Aorta (tissue), 5 donors: ENCODE measurements at regions not wholly inside any gene's neighbourhood (a gene's known extent, or its start where the extent isn't known, plus 50 kb on each side); places are given as distances from the start of the nearest gene placed in this dataset.

Experiments
- ATAC-seq: fragments of 200-7000 bp; cut with Tn5 transposase; one replicate; pipeline ENCODE4 v1.9.1; 2022; ENCODE audit warnings: moderate library complexity; ENCODE audit not compliant: low FRiP score
- DNase-seq, 2 donors: peaks; one replicate each; pipeline ENCODE4 v3.0.0-alpha.2; 2020
- H3K27ac ChIP-seq, 2 donors: one replicate each; pipeline ENCODE4 v1.5.1; 2013; ENCODE audit warnings: low read length in 2 of 2, mild to moderate bottlenecking in 2 of 2, moderate library complexity in 2 of 2, control low read depth in 1 of 2, inconsistent platforms in 1 of 2, low read depth in 1 of 2
- H3K27me3 ChIP-seq, 2 donors: one replicate each; pipeline ENCODE4 v1.6.1; 2013; ENCODE audit warnings: control low read depth in 1 of 2, low read length in 1 of 2, mild to moderate bottlenecking in 1 of 2, moderate library complexity in 1 of 2; ENCODE audit not compliant: insufficient read depth in 2 of 2, control insufficient read depth in 1 of 2
- H3K36me3 ChIP-seq, 2 donors: one replicate each; pipeline ENCODE4 v1.6.1; 2013; ENCODE audit warnings: control low read depth in 1 of 2, low read length in 1 of 2, mild to moderate bottlenecking in 1 of 2; ENCODE audit not compliant: insufficient read depth in 2 of 2, control insufficient read depth in 1 of 2
- H3K4me1 ChIP-seq, 2 donors: one replicate each; pipeline ENCODE4 v1.6.1; 2013; ENCODE audit warnings: low read length in 2 of 2, control low read depth in 1 of 2, mild to moderate bottlenecking in 1 of 2, moderate library complexity in 1 of 2; ENCODE audit not compliant: insufficient read depth in 2 of 2, control insufficient read depth in 1 of 2
- H3K4me3 ChIP-seq, 2 donors: one replicate each; pipeline ENCODE4 v1.5.1; 2013; ENCODE audit warnings: low read length in 2 of 2, control low read depth in 1 of 2, mild to moderate bottlenecking in 1 of 2
- H3K9me3 ChIP-seq: one replicate; pipeline ENCODE4 v1.6.1; 2013; ENCODE audit warnings: mild to moderate bottlenecking, low read length; ENCODE audit not compliant: control insufficient read depth
- WGBS, 2 donors: extraction: QIAGEN DNeasy Blood & Tissue Kit; methylation state at CpG; one replicate each; pipeline ENCODE4 v1.1.7; 2013; 5-methylcytosine and 5-hydroxymethylcytosine counted together
- intact Hi-C, 2 donors: fragments of 100-400 bp; cut with DNase I; formaldehyde crosslinking; loops; one replicate each; pipeline versions ENCODE4 v1.14.2 to v1.15.0; 2022
- donor health status: healthy with polysubstance abuse.
- donor health status: Bipolar disorder and iron deficiency.
- donor health status: DM: no; HTN: no; CAD: no.
- donor health status: DM: no; HTN: no; CAD: no.
- donor health status: DM: yes; HTN: yes; CAD: no.

- Histone ChIP-seq H3K4me1 (no peaks in the 10 kb centered on the region), H3K4me3 (no peak overlapping the region), H3K9me3 (no peaks in the 10 kb centered on the region), H3K27me3 (no peaks in the 10 kb centered on the region), H3K27ac (no peak overlapping the region), H3K36me3 (no peaks in the 10 kb centered on the region)
- DNase-seq (no peak), ATAC-seq (no peak)
- intact Hi-C loops = loop anchor here in 1 of 2 donors (10.0 kb wide), 1 partner anchor 63 kb away; the partner anchor contains the start of gene DAPK1
- WGBS, 2 donors = 73 to 86% methylated on average over 3 of the region's 3 CpGs
These were observed 65.8 kb upstream of the DAPK1 start for GRCh38 chr9:87431837-87432236.

GRCh38 chr9:87433853-87434252, 63.8 kb upstream of the DAPK1 start:
- Histone ChIP-seq H3K27me3 (no peaks in the 10 kb centered on the region), H3K27ac (no peak overlapping the region), H3K36me3 (no peaks in the 10 kb centered on the region), H3K4me3 (no peak overlapping the region), H3K4me1 (no peaks in the 10 kb centered on the region), H3K9me3 (no peaks in the 10 kb centered on the region)
- intact Hi-C loops = loop anchor here in 1 of 2 donors (10.0 kb wide), 1 partner anchor 61 kb away; the partner anchor contains the start of gene DAPK1
- DNase-seq (no peak), ATAC-seq (no peak)
- WGBS, 2 donors = 84 to 98% methylated on average over 1 of the region's 1 CpG

- Histone ChIP-seq H3K27me3 (no peaks in the 10 kb centered on the region), H3K4me1 (no peaks in the 10 kb centered on the region), H3K36me3 (no peaks in the 10 kb centered on the region), H3K9me3 (no peaks in the 10 kb centered on the region), H3K27ac (no peak overlapping the region), H3K4me3 (no peak overlapping the region)
- 94 to 95% methylated on average over 4 of the region's 4 CpGs for WGBS, 2 donors
- intact Hi-C loops = loop anchor here in 1 of 2 donors (10.0 kb wide), 1 partner anchor 60 kb away; the partner anchor contains the start of gene DAPK1
- ATAC-seq (no peak), DNase-seq (no peak)
These were observed 63.3 kb upstream of the DAPK1 start for GRCh38 chr9:87434366-87434765.

- no peaks in the 10 kb centered on the region for H3K9me3 ChIP-seq
- no peaks in the 10 kb centered on the region for H3K27me3 ChIP-seq
- 84 to 85% methylated on average over 6 of the region's 6 CpGs for WGBS, 2 donors
- no peak overlapping the region for H3K27ac ChIP-seq
- intact Hi-C loops = loop anchor here in 1 of 2 donors (10.0 kb wide), 1 partner anchor 59 kb away; the partner anchor contains the start of gene DAPK1
- H3K36me3 ChIP-seq = no peaks in the 10 kb centered on the region
- no peak overlapping the region for H3K4me3 ChIP-seq
- ATAC-seq (no peak), DNase-seq (no peak)
- H3K4me1 ChIP-seq = no peaks in the 10 kb centered on the region
These were observed 62.3 kb upstream of the DAPK1 start for GRCh38 chr9:87435189-87435880.

- Histone ChIP-seq H3K27me3 (no peaks in the 10 kb centered on the region), H3K4me1 (no peaks in the 10 kb centered on the region), H3K4me3 (no peak overlapping the region), H3K9me3 (no peaks in the 10 kb centered on the region), H3K36me3 (no peaks in the 10 kb centered on the region), H3K27ac (no peak overlapping the region)
- ATAC-seq (no peak), DNase-seq (no peak)
- WGBS, 2 donors = 77 to 78% methylated on average over 3 of the region's 3 CpGs
- intact Hi-C loops = loop anchor here in 1 of 2 donors (10.0 kb wide), 1 partner anchor 58 kb away; the partner anchor contains the start of gene DAPK1
These were observed 61.0 kb upstream of the DAPK1 start for GRCh38 chr9:87436716-87437115.

- no peak for DNase-seq
- H3K4me1 ChIP-seq = no peaks in the 10 kb centered on the region
- WGBS, 2 donors = 88 to 90% methylated on average over 8 of the region's 8 CpGs
- ATAC-seq = no peak
- no peaks in the 10 kb centered on the region for H3K9me3 ChIP-seq
- H3K4me3 ChIP-seq = no peak overlapping the region
- no peaks in the 10 kb centered on the region for H3K36me3 ChIP-seq
- intact Hi-C loops = loop anchor here in 1 of 2 donors (10.0 kb wide), 1 partner anchor 57 kb away; the partner anchor contains the start of gene DAPK1
- H3K27ac ChIP-seq = no peak overlapping the region
- H3K27me3 ChIP-seq = no peaks in the 10 kb centered on the region
These were observed 59.7 kb upstream of the DAPK1 start for GRCh38 chr9:87437966-87438365.

- no peaks in the 10 kb centered on the region for H3K4me1 ChIP-seq
- H3K9me3 ChIP-seq = no peaks in the 10 kb centered on the region
- no peak overlapping the region for H3K4me3 ChIP-seq
- no peak for ATAC-seq
- no peaks in the 10 kb centered on the region for H3K27me3 ChIP-seq
- WGBS, 2 donors = 78 to 87% methylated on average over 2 of the region's 2 CpGs
- intact Hi-C loops = no loop called here
- H3K36me3 ChIP-seq = no peaks in the 10 kb centered on the region
- no peak for DNase-seq
- no peak overlapping the region for H3K27ac ChIP-seq
These were observed 56.4 kb upstream of the DAPK1 start for GRCh38 chr9:87441251-87441650.

GRCh38 chr9:87442451-87442850, 55.2 kb upstream of the DAPK1 start:
- H3K27ac ChIP-seq = no peak overlapping the region
- H3K36me3 ChIP-seq = no peaks in the 10 kb centered on the region
- H3K4me1 ChIP-seq = no peaks in the 10 kb centered on the region
- intact Hi-C loops = no loop called here
- 51 to 60% methylated on average over 2 of the region's 2 CpGs for WGBS, 2 donors
- no peaks in the 10 kb centered on the region for H3K27me3 ChIP-seq
- ATAC-seq (no peak), DNase-seq (no peak)
- H3K4me3 ChIP-seq = no peak overlapping the region
- H3K9me3 ChIP-seq = peaks cover 3% of the 10 kb centered on the region

GRCh38 chr9:87443006-87443405, 54.7 kb upstream of the DAPK1 start:
- Histone ChIP-seq H3K4me3 (no peak overlapping the region), H3K27me3 (no peaks in the 10 kb centered on the region), H3K36me3 (no peaks in the 10 kb centered on the region), H3K4me1 (no peaks in the 10 kb centered on the region), H3K27ac (no peak overlapping the region), H3K9me3 (peaks cover 3% of the 10 kb centered on the region)
- no peak for DNase-seq
- 92 to 94% methylated on average over 2 of the region's 2 CpGs for WGBS, 2 donors
- ATAC-seq = no peak
- intact Hi-C loops = no loop called here
